ENCODE measurements at regions not wholly inside any gene's neighbourhood (a gene's known extent, or its start where the extent isn't known, plus 50 kb on each side); places are given as distances from the start of the nearest gene placed in this dataset.

DNA sequence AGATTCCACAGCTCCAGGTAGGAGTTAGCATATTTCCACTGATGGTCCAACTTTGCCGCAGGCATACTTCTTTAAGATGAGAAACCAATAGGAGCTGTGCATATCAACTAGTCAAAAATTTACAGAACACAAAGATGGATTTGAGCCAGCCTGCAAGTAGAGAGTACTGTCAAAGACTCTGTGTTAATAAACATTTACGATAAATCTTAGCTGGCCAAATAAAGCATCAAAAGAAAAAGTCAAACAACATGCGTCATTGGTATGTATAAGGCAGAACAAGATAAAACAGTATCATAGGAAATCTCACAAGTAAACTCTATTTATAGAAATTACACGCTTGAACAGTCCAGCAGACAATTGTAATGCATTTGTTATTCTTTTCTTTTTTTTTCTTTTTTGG, 907.4 kb upstream of the AGA start:
- H3K4me3 ChIP-seq (ENCODE audit: low read depth, low read length, poor library complexity, severe bottlenecking) = no peak overlapping the region
- no TSS peak for BruUV-seq (replicated peaks)
- POLR2A ChIA-PET (ENCODE audit: low non-redundant PET) = no interaction called here

GRCh38 chr4:178351185-178351584, 908.9 kb upstream of the AGA start:
- Histone ChIP-seq H3K27ac (ENCODE audit: low read depth, low read length, poor library complexity, severe bottlenecking) (no peak overlapping the region), H3K4me1 (ENCODE audit: insufficient read depth, low read length, poor library complexity, severe bottlenecking) (no peaks in the 10 kb centered on the region), H3K27me3 (replicated peaks; ENCODE audit: insufficient read depth, low read depth, low read length, poor library complexity) (no peaks in the 10 kb centered on the region), H3K4me3 (ENCODE audit: low read depth, low read length, poor library complexity, severe bottlenecking) (no peak overlapping the region), H3K9me3 (ENCODE audit: low read depth, low read length, poor library complexity, severe bottlenecking) (no peaks in the 10 kb centered on the region), H3K36me3 (ENCODE audit: insufficient read depth, low read length, poor library complexity, severe bottlenecking) (no peaks in the 10 kb centered on the region)
- no TSS peak for BruUV-seq (replicated peaks)
- no peak for DNase-seq (ENCODE audit: low spot score)
- intact Hi-C loops (cut with micrococcal nuclease; ENCODE audit: unreplicated experiment) = no loop called here
- TF ChIP-seq, protein P1, sequence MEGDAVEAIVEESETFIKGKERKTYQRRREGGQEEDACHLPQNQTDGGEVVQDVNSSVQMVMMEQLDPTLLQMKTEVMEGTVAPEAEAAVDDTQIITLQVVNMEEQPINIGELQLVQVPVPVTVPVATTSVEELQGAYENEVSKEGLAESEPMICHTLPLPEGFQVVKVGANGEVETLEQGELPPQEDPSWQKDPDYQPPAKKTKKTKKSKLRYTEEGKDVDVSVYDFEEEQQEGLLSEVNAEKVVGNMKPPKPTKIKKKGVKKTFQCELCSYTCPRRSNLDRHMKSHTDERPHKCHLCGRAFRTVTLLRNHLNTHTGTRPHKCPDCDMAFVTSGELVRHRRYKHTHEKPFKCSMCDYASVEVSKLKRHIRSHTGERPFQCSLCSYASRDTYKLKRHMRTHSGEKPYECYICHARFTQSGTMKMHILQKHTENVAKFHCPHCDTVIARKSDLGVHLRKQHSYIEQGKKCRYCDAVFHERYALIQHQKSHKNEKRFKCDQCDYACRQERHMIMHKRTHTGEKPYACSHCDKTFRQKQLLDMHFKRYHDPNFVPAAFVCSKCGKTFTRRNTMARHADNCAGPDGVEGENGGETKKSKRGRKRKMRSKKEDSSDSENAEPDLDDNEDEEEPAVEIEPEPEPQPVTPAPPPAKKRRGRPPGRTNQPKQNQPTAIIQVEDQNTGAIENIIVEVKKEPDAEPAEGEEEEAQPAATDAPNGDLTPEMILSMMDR (conservative IDR thresholded peaks at IDR 0.05; ENCODE audit: low read depth, low read length) = no peak
- TF ChIP-seq EZH2 (IDR thresholded peaks at IDR 0.05; ENCODE audit: borderline replicate concordance, low read depth, low read length, poor library complexity, severe bottlenecking) = no peak
- POLR2A ChIA-PET (ENCODE audit: low non-redundant PET) = no interaction called here
- CTCF ChIA-PET = no interaction called here

More for the DNA sequence above, 907.4 kb upstream of the AGA start:
- intact Hi-C loops (cut with micrococcal nuclease; ENCODE audit: unreplicated experiment) = no loop called here
- no peak for TF ChIP-seq EZH2 (IDR thresholded peaks at IDR 0.05; ENCODE audit: borderline replicate concordance, low read depth, low read length, poor library complexity, severe bottlenecking)
- TF ChIP-seq, protein P1 (conservative IDR thresholded peaks at IDR 0.05; ENCODE audit: low read depth, low read length) = no peak
- CTCF ChIA-PET = no interaction called here
- no peaks in the 10 kb centered on the region for H3K9me3 ChIP-seq (ENCODE audit: low read depth, low read length, poor library complexity, severe bottlenecking)
- H3K36me3 ChIP-seq (ENCODE audit: insufficient read depth, low read length, poor library complexity, severe bottlenecking) = no peaks in the 10 kb centered on the region
- no peak overlapping the region for H3K27ac ChIP-seq (ENCODE audit: low read depth, low read length, poor library complexity, severe bottlenecking)
- no peaks in the 10 kb centered on the region for H3K4me1 ChIP-seq (ENCODE audit: insufficient read depth, low read length, poor library complexity, severe bottlenecking)
- DNase-seq (ENCODE audit: low spot score) = no peak
- H3K27me3 ChIP-seq (replicated peaks; ENCODE audit: insufficient read depth, low read depth, low read length, poor library complexity) = no peaks in the 10 kb centered on the region

DNA sequence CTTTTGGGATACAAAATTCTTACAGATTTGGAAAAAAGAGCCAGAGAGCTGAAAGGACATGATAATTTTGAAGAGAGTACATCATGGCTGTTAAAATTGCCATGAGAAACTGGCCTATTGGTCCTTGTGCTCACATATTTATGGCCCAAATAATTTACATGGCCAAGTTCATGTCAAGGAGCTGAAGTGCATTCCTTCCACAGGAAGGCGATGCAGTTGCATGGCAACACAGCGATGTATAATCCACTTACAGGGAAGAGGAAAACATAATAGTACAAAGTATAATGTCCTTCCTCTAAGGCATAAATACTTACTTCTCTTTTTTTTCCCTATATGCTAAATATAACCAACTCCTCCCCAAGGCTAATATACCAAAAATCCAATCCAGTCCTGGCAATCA, 914.5 kb upstream of the AGA start:
- Histone ChIP-seq H3K4me1 (ENCODE audit: insufficient read depth, low read length, poor library complexity, severe bottlenecking) (no peaks in the 10 kb centered on the region), H3K27ac (ENCODE audit: low read depth, low read length, poor library complexity, severe bottlenecking) (no peak overlapping the region), H3K9me3 (ENCODE audit: low read depth, low read length, poor library complexity, severe bottlenecking) (no peaks in the 10 kb centered on the region), H3K36me3 (ENCODE audit: insufficient read depth, low read length, poor library complexity, severe bottlenecking) (no peaks in the 10 kb centered on the region), H3K4me3 (ENCODE audit: low read depth, low read length, poor library complexity, severe bottlenecking) (no peak overlapping the region), H3K27me3 (replicated peaks; ENCODE audit: insufficient read depth, low read depth, low read length, poor library complexity) (no peaks in the 10 kb centered on the region)
- intact Hi-C loops (cut with micrococcal nuclease; ENCODE audit: unreplicated experiment) = no loop called here
- CTCF ChIA-PET = no interaction called here
- no peak for DNase-seq (ENCODE audit: low spot score)
- POLR2A ChIA-PET (ENCODE audit: low non-redundant PET) = no interaction called here
- BruUV-seq (replicated peaks) = no TSS peak
- TF ChIP-seq, protein P1 (conservative IDR thresholded peaks at IDR 0.05; ENCODE audit: low read depth, low read length) = no peak
- no peak for TF ChIP-seq EZH2 (IDR thresholded peaks at IDR 0.05; ENCODE audit: borderline replicate concordance, low read depth, low read length, poor library complexity, severe bottlenecking)
